ENCODE measurements at regions not wholly inside any gene's neighbourhood (a gene's known extent, or its start where the extent isn't known, plus 50 kb on each side); places are given as distances from the start of the nearest gene placed in this dataset.

- no peak for TF ChIP-seq EZH2 (IDR thresholded peaks at IDR 0.05; ENCODE audit: insufficient read depth, poor library complexity, severe bottlenecking)
- TF ChIP-seq EZH2phosphoT487 (IDR thresholded peaks at IDR 0.05; ENCODE audit: insufficient read depth, low read depth) = no peak
Measured at GRCh38 chr3:81003008-81003645, 758.3 kb downstream of the GBE1 start.
